Cardiac fibroblast (primary cell): ENCODE measurements at regions not wholly inside any gene's neighbourhood (a gene's known extent, or its start where the extent isn't known, plus 50 kb on each side); places are given as distances from the start of the nearest gene placed in this dataset.
"Not testable (repeated sequence)": the region's sequence is repeated elsewhere in the genome, so short reads cannot be mapped to it uniquely, and the experiment has no call there.

Experiments used
- DNase-seq, 2 donors: peaks; one replicate each; pipeline versions ENCODE4 v3.0.0 to v3.0.0-alpha.2; 2010; ENCODE audit warnings: low read depth in 2 of 2
- H3K4me3 ChIP-seq, 2 donors: replicated peaks in 1 of 2; 1 replicate in 1 of 2; 2 replicates in 1 of 2; pipeline ENCODE4 v1.5.1; 2011; ENCODE audit warnings: low read depth in 2 of 2, low read length in 2 of 2, mild to moderate bottlenecking in 2 of 2, moderate library complexity in 1 of 2
- CTCF ChIP-seq: IDR thresholded peaks from one replicate; pipeline ENCODE4 v1.5.1; 2011; ENCODE audit warnings: low read depth, mild to moderate bottlenecking, low read length, inconsistent platforms

- no peak overlapping the region for H3K4me3 ChIP-seq
- no peak for DNase-seq
- no peak for TF ChIP-seq CTCF
These were observed 102.8 kb downstream of the CRLF2 start for GRCh38 chrX:1109580-1110119.

GRCh38 chrX:1108501-1109445 is 103.7 kb downstream of the CRLF2 start:
- no peak for DNase-seq
- no peak overlapping the region for H3K4me3 ChIP-seq
- no peak for TF ChIP-seq CTCF

GRCh38 chrX:1106478-1107210 is 105.8 kb downstream of the CRLF2 start:
- no peak overlapping the region for H3K4me3 ChIP-seq
- no peak for DNase-seq
- TF ChIP-seq CTCF, result no peak

- TF ChIP-seq CTCF, result no peak
- H3K4me3 ChIP-seq, result no peak overlapping the region
- no peak for DNase-seq
These were observed 106.6 kb downstream of the CRLF2 start for GRCh38 chrX:1105671-1106419.

- H3K4me3 ChIP-seq, DNase-seq: not testable (repeated sequence)
These were observed 107.4 kb downstream of the CRLF2 start for GRCh38 chrX:1105031-1105430.

GRCh38 chrX:1103360-1103759 is 109.1 kb downstream of the CRLF2 start:
- no peak for TF ChIP-seq CTCF
- no peak overlapping the region for H3K4me3 ChIP-seq
- DNase-seq, result no peak
